ENCODE measurements at regions not wholly inside any gene's neighbourhood (a gene's known extent, or its start where the extent isn't known, plus 50 kb on each side); places are given as distances from the start of the nearest gene placed in this dataset.

- no peaks in the 10 kb centered on the region for H3K4me1 ChIP-seq (ENCODE audit: insufficient read depth, low read length, poor library complexity, severe bottlenecking)
- H3K4me3 ChIP-seq (ENCODE audit: low read depth, low read length, poor library complexity, severe bottlenecking), result no peak overlapping the region
- BruUV-seq (replicated peaks), result no TSS peak
- intact Hi-C loops (cut with micrococcal nuclease; ENCODE audit: unreplicated experiment), result no loop called here
- CTCF ChIA-PET, result no interaction called here
- TF ChIP-seq EZH2 (IDR thresholded peaks at IDR 0.05; ENCODE audit: borderline replicate concordance, low read depth, low read length, poor library complexity, severe bottlenecking), result no peak
- TF ChIP-seq, protein P1, sequence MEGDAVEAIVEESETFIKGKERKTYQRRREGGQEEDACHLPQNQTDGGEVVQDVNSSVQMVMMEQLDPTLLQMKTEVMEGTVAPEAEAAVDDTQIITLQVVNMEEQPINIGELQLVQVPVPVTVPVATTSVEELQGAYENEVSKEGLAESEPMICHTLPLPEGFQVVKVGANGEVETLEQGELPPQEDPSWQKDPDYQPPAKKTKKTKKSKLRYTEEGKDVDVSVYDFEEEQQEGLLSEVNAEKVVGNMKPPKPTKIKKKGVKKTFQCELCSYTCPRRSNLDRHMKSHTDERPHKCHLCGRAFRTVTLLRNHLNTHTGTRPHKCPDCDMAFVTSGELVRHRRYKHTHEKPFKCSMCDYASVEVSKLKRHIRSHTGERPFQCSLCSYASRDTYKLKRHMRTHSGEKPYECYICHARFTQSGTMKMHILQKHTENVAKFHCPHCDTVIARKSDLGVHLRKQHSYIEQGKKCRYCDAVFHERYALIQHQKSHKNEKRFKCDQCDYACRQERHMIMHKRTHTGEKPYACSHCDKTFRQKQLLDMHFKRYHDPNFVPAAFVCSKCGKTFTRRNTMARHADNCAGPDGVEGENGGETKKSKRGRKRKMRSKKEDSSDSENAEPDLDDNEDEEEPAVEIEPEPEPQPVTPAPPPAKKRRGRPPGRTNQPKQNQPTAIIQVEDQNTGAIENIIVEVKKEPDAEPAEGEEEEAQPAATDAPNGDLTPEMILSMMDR (conservative IDR thresholded peaks at IDR 0.05; ENCODE audit: low read depth, low read length), result no peak
- H3K27me3 ChIP-seq (replicated peaks; ENCODE audit: insufficient read depth, low read depth, low read length, poor library complexity), result no peaks in the 10 kb centered on the region
- DNase-seq (ENCODE audit: low spot score), result no peak
- POLR2A ChIA-PET (ENCODE audit: low non-redundant PET), result no interaction called here
- H3K27ac ChIP-seq (ENCODE audit: low read depth, low read length, poor library complexity, severe bottlenecking), result no peak overlapping the region
- H3K36me3 ChIP-seq (ENCODE audit: insufficient read depth, low read length, poor library complexity, severe bottlenecking), result no peaks in the 10 kb centered on the region
- H3K9me3 ChIP-seq (ENCODE audit: low read depth, low read length, poor library complexity, severe bottlenecking), result peaks cover 7% of the 10 kb centered on the region
Observed at GRCh38 chr20:30919514-30920188, 337.8 kb upstream of the DEFB115 start.

DNA sequence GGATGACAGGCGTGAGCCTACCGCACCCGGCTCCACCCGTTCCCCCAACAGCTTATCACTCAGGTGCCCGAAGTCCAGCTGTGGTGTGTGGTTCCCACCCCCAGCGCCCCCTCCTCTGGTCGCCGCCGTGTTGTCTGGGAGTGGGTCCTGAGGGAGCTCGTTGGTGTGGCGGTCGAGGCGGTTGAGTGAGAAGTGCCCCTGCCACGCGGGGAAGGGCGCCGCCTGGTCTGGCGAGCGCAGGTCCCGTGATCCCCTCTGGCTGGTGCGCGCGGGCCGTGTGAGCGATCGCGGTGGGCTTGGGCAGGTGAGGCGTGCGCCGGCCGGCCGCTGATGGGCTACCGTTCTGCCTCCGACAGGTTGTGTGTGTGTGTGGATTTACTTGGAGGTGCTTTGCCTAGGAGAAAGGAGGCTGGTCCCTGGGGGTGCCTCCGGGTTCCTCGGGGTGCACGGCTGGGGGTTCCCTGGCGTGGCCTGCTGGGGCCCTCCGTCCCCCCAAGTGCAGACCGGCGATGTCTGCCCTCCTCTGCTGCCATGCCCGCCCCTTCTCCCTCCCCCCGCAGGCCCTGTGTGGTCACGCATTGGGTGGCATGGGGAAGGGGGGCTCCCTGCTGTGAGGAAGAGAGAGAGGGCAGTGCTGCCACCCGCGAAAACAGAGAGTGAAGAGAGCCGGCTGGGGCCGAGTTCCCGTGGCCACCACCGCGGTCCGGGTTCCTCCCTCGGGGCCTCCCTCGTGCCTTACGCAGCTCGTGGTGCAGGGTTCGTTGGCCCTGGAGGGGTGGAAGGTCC lies 336.0 kb upstream of the DEFB115 start:
- H3K27ac ChIP-seq (ENCODE audit: low read depth, low read length, poor library complexity, severe bottlenecking), result no peak overlapping the region
- no peaks in the 10 kb centered on the region for H3K27me3 ChIP-seq (replicated peaks; ENCODE audit: insufficient read depth, low read depth, low read length, poor library complexity)
- intact Hi-C loops (cut with micrococcal nuclease; ENCODE audit: unreplicated experiment), result no loop called here
- no peak for DNase-seq (ENCODE audit: low spot score)
- no peak for TF ChIP-seq EZH2 (IDR thresholded peaks at IDR 0.05; ENCODE audit: borderline replicate concordance, low read depth, low read length, poor library complexity, severe bottlenecking)
- TF ChIP-seq, protein P1 (conservative IDR thresholded peaks at IDR 0.05; ENCODE audit: low read depth, low read length), result no peak
- H3K4me3 ChIP-seq (ENCODE audit: low read depth, low read length, poor library complexity, severe bottlenecking), result no peak overlapping the region
- POLR2A ChIA-PET (ENCODE audit: low non-redundant PET), result no interaction called here
- H3K4me1 ChIP-seq (ENCODE audit: insufficient read depth, low read length, poor library complexity, severe bottlenecking), result no peaks in the 10 kb centered on the region
- peaks cover 7% of the 10 kb centered on the region for H3K9me3 ChIP-seq (ENCODE audit: low read depth, low read length, poor library complexity, severe bottlenecking)
- CTCF ChIA-PET, result no interaction called here
- BruUV-seq (replicated peaks), result no TSS peak
- no peaks in the 10 kb centered on the region for H3K36me3 ChIP-seq (ENCODE audit: insufficient read depth, low read length, poor library complexity, severe bottlenecking)

- no peaks in the 10 kb centered on the region for H3K27me3 ChIP-seq (replicated peaks; ENCODE audit: insufficient read depth, low read depth, low read length, poor library complexity)
- H3K9me3 ChIP-seq (ENCODE audit: low read depth, low read length, poor library complexity, severe bottlenecking), result peaks cover 7% of the 10 kb centered on the region
- no peak overlapping the region for H3K4me3 ChIP-seq (ENCODE audit: low read depth, low read length, poor library complexity, severe bottlenecking)
- CTCF ChIA-PET, result no interaction called here
- H3K36me3 ChIP-seq (ENCODE audit: insufficient read depth, low read length, poor library complexity, severe bottlenecking), result no peaks in the 10 kb centered on the region
- intact Hi-C loops (cut with micrococcal nuclease; ENCODE audit: unreplicated experiment), result no loop called here
- H3K27ac ChIP-seq (ENCODE audit: low read depth, low read length, poor library complexity, severe bottlenecking), result no peak overlapping the region
- H3K4me1 ChIP-seq (ENCODE audit: insufficient read depth, low read length, poor library complexity, severe bottlenecking), result no peaks in the 10 kb centered on the region
- POLR2A ChIA-PET (ENCODE audit: low non-redundant PET), result no interaction called here
- no TSS peak for BruUV-seq (replicated peaks)
- DNase-seq (ENCODE audit: low spot score), result no peak
- TF ChIP-seq EZH2 (IDR thresholded peaks at IDR 0.05; ENCODE audit: borderline replicate concordance, low read depth, low read length, poor library complexity, severe bottlenecking), result no peak
- TF ChIP-seq, protein P1 (conservative IDR thresholded peaks at IDR 0.05; ENCODE audit: low read depth, low read length), result no peak
Observed at GRCh38 chr20:30922129-30922528, 335.3 kb upstream of the DEFB115 start.

Measured in A673 (cell line).